ENCODE measurements at regions not wholly inside any gene's neighbourhood (a gene's known extent, or its start where the extent isn't known, plus 50 kb on each side); places are given as distances from the start of the nearest gene placed in this dataset.

DNA sequence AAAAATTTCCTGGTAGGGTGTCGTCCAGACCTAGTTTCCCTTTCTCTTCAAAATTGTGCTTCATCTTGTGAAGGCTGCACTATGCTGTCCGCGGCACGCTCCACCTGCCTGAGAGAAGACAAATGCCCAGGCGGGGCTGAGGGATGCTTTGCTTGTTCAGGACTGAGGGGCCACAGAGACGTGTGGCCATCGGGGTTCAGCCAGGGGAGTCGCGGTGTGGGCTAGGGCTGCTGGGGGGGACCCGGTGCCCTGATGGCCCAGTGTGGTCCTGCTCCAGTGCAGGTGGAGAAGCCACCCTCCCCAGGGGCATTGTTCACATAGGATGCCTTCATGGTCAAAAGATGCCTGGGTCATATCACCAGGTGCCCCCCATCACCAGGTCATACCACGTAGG is 107.8 kb upstream of the SHH start:
- TF ChIP-seq SUZ12 (IDR thresholded peaks at IDR 0.05; ENCODE audit: extremely low read depth, insufficient read depth, insufficient read length) (no peak), YY1 (IDR thresholded peaks at IDR 0.05; ENCODE audit: insufficient read depth, insufficient read length) (no peak)
